Breast epithelium (tissue), 3 donors: ENCODE measurements at regions not wholly inside any gene's neighbourhood (a gene's known extent, or its start where the extent isn't known, plus 50 kb on each side); places are given as distances from the start of the nearest gene placed in this dataset.
"Not testable (repeated sequence)": the region's sequence is repeated elsewhere in the genome, so short reads cannot be mapped to it uniquely, and the experiment has no call there.

Experiments
- CTCF ChIP-seq, 3 donors: fragments of 450-650 bp; IDR thresholded peaks; one replicate each; pipeline ENCODE4 v1.5.1; 2016 to 2017; ENCODE audit warnings: antibody characterized with exemption in 3 of 3, mild to moderate bottlenecking in 3 of 3, moderate library complexity in 3 of 3
- POLR2AphosphoS5 ChIP-seq, 3 donors: sonication (generic); formaldehyde crosslinking; IDR thresholded peaks; one replicate each; pipeline ENCODE4 v1.6.1; 2017; ENCODE audit warnings: antibody characterized with exemption in 3 of 3

DNA sequence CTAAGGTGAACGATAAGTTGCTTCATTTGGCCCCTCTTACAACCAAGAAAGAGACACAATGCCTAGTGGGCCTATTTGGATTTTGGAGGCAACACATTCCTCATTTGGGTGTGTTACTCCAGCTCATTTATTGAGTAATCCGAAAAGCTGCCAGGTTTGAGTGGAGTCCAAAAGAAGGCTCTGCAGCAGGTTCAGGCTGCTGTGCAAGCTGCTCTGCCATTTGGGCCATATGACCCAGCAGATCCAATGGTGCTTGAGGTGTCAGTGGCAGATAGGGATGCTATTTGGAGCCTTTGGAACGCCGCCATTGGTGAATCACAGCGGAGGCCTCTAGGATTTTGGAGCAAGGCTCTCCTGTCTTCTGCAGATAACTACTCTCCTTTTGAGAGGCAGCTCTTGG, 176.4 kb downstream of the AKR1D1 start:
- TF ChIP-seq CTCF, POLR2AphosphoS5 (IDR thresholded peaks at IDR 0.05): not testable (repeated sequence)
